IPS-20b (cell line): ENCODE measurements at regions not wholly inside any gene's neighbourhood (a gene's known extent, or its start where the extent isn't known, plus 50 kb on each side); places are given as distances from the start of the nearest gene placed in this dataset.

Source experiments
- H3K27ac ChIP-seq: one replicate; pipeline ENCODE4 v1.5.1; 2013; ENCODE audit warnings: low read length
- H3K27me3 ChIP-seq: 2 replicates; pipeline ENCODE4 v1.6.1; 2013; ENCODE audit warnings: mild to moderate bottlenecking, low read length, inconsistent platforms; ENCODE audit not compliant: insufficient read depth
- H3K36me3 ChIP-seq: 2 replicates; pipeline ENCODE4 v1.6.1; 2013; ENCODE audit warnings: low read depth, mild to moderate bottlenecking, inconsistent platforms, low read length, moderate library complexity; ENCODE audit not compliant: insufficient read depth
- H3K4me1 ChIP-seq: 2 replicates; pipeline ENCODE4 v1.6.1; 2013; ENCODE audit warnings: mild to moderate bottlenecking, control low read depth, inconsistent platforms, low read length, moderate library complexity; ENCODE audit not compliant: insufficient read depth
- H3K4me3 ChIP-seq: 2 replicates; pipeline ENCODE4 v1.5.1; 2013; ENCODE audit warnings: mild to moderate bottlenecking, low read length, inconsistent platforms
- H3K9ac ChIP-seq: 2 replicates; pipeline ENCODE4 v1.6.1; 2013; ENCODE audit warnings: low read depth, mild to moderate bottlenecking, inconsistent platforms, low read length, moderate library complexity
- H3K9me3 ChIP-seq: 2 replicates; pipeline ENCODE4 v1.6.1; 2013; ENCODE audit warnings: mild to moderate bottlenecking, low read depth, low read length, inconsistent platforms; ENCODE audit not compliant: insufficient read depth

- Histone ChIP-seq H3K27me3 (no peaks in the 10 kb centered on the region), H3K27ac (no peak overlapping the region), H3K36me3 (no peaks in the 10 kb centered on the region), H3K9ac (no peak overlapping the region), H3K4me1 (no peaks in the 10 kb centered on the region), H3K4me3 (no peak overlapping the region), H3K9me3 (peaks cover 5% of the 10 kb centered on the region; the same call in 1 of the 2 replicates)
These were observed 60.0 kb upstream of the IL12A start for GRCh38 chr3:159928666-159929065.

GRCh38 chr3:159929171-159930141 is 59.2 kb upstream of the IL12A start:
- Histone ChIP-seq H3K9me3 (peaks cover 13% of the 10 kb centered on the region), H3K4me1 (no peaks in the 10 kb centered on the region), H3K27ac (no peak overlapping the region), H3K4me3 (no peak overlapping the region), H3K9ac (no peak overlapping the region), H3K36me3 (no peaks in the 10 kb centered on the region), H3K27me3 (no peaks in the 10 kb centered on the region)

DNA sequence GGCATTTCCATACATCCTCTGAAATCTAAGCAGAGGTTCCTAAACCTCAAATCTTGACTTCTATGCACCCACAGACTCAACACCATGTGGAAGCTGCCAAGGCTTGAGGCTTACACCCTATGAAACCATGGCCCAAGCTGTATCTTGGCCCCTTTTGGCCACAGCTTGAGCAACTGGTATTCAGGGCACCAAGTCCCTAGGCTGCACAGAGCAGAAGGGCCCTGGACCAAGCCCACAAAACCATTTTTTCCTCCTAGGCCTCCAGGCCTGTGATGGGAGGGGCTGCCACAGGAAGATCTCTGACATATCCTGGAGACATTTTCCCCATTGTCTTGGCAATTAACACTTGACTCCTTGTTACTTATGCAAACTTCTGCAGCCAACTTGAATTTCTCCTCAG is 54.4 kb upstream of the IL12A start:
- no peaks in the 10 kb centered on the region for H3K36me3 ChIP-seq
- H3K27ac ChIP-seq, result no peak overlapping the region
- no peak overlapping the region for H3K4me3 ChIP-seq
- H3K9ac ChIP-seq, result no peak overlapping the region
- H3K4me1 ChIP-seq, result no peaks in the 10 kb centered on the region
- H3K27me3 ChIP-seq, result no peaks in the 10 kb centered on the region
- peaks cover 20% of the 10 kb centered on the region for H3K9me3 ChIP-seq

GRCh38 chr3:159936541-159936940 is 52.1 kb upstream of the IL12A start:
- no peak overlapping the region for H3K9ac ChIP-seq
- H3K4me3 ChIP-seq, result no peak overlapping the region
- no peaks in the 10 kb centered on the region for H3K4me1 ChIP-seq
- peaks cover 20% of the 10 kb centered on the region for H3K9me3 ChIP-seq
- no peaks in the 10 kb centered on the region for H3K36me3 ChIP-seq
- no peaks in the 10 kb centered on the region for H3K27me3 ChIP-seq
- no peak overlapping the region for H3K27ac ChIP-seq

- no peak overlapping the region for H3K27ac ChIP-seq
- H3K4me1 ChIP-seq, result no peaks in the 10 kb centered on the region
- H3K9me3 ChIP-seq, result peaks cover 20% of the 10 kb centered on the region
- H3K36me3 ChIP-seq, result no peaks in the 10 kb centered on the region
- no peaks in the 10 kb centered on the region for H3K27me3 ChIP-seq
- no peak overlapping the region for H3K9ac ChIP-seq
- no peak overlapping the region for H3K4me3 ChIP-seq
These were observed 51.0 kb upstream of the IL12A start for GRCh38 chr3:159937561-159938166.

DNA sequence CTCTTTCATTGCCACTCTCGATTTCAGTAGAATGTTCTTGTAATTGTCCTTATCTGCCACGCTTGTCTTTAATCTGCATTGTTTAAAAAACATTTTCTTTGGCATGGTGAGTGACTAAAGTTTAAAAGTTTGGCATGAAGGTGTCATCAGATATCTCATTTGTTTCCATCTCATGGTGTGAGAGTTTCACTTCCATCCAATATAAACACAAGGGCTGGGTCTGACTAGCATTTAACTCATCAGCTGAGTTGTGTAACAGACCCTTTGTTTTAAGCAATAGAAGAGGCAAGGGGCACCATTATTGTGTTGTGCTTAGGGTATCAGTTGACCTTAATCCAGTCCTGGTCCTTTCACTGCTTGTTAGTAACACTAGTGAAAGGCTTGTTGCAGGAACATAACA is 49.9 kb upstream of the IL12A start:
- no peak overlapping the region for H3K4me3 ChIP-seq
- H3K9ac ChIP-seq, result no peak overlapping the region
- H3K27ac ChIP-seq, result no peak overlapping the region
- no peaks in the 10 kb centered on the region for H3K4me1 ChIP-seq
- H3K27me3 ChIP-seq, result no peaks in the 10 kb centered on the region
- H3K36me3 ChIP-seq, result no peaks in the 10 kb centered on the region
- H3K9me3 ChIP-seq, result peaks cover 14% of the 10 kb centered on the region
